ENCODE measurements at regions not wholly inside any gene's neighbourhood (a gene's known extent, or its start where the extent isn't known, plus 50 kb on each side); places are given as distances from the start of the nearest gene placed in this dataset.

GRCh38 chr3:145422556-145422955, 738.4 kb downstream of the PLOD2 start:
- H2AFZ ChIP-seq (ENCODE audit: low read length) = no peak overlapping the region
- no peaks in the 10 kb centered on the region for H3K36me3 ChIP-seq (ENCODE audit: insufficient read depth, low read length)
- no peak overlapping the region for H3K4me2 ChIP-seq (ENCODE audit: insufficient read depth, low read length)
- no peaks in the 10 kb centered on the region for H3K4me1 ChIP-seq (ENCODE audit: insufficient read depth, low read length)
- H3K79me2 ChIP-seq (ENCODE audit: insufficient read depth, low read length) = no peaks in the 10 kb centered on the region
- H3K27me3 ChIP-seq (ENCODE audit: insufficient read depth, low read length) = no peaks in the 10 kb centered on the region
- peaks cover 5% of the 10 kb centered on the region for H3K9me3 ChIP-seq (ENCODE audit: low read depth, low read length)
- H3K27ac ChIP-seq (ENCODE audit: low read depth, low read length) = no peak overlapping the region
- H4K20me1 ChIP-seq (ENCODE audit: insufficient read depth, low read length) = no peaks in the 10 kb centered on the region
- no peak for TF ChIP-seq CTCF (IDR thresholded peaks at IDR 0.05; ENCODE audit: extremely low read depth, low read depth, low read length)
- DNase-seq (ENCODE audit: insufficient read length, low spot score, missing footprints) = peak; percentile 15
- H3K4me3 ChIP-seq (ENCODE audit: insufficient read depth, low read length) = no peak overlapping the region

- Histone ChIP-seq H4K20me1 (ENCODE audit: insufficient read depth, low read length) (no peaks in the 10 kb centered on the region), H3K36me3 (ENCODE audit: insufficient read depth, low read length) (no peaks in the 10 kb centered on the region), H3K4me3 (ENCODE audit: insufficient read depth, low read length) (no peak overlapping the region), H3K4me2 (ENCODE audit: insufficient read depth, low read length) (no peak overlapping the region), H3K4me1 (ENCODE audit: insufficient read depth, low read length) (no peaks in the 10 kb centered on the region), H3K79me2 (ENCODE audit: insufficient read depth, low read length) (no peaks in the 10 kb centered on the region), H2AFZ (ENCODE audit: low read length) (no peak overlapping the region), H3K9me3 (ENCODE audit: low read depth, low read length) (peaks cover 2% of the 10 kb centered on the region), H3K27ac (ENCODE audit: low read depth, low read length) (no peak overlapping the region), H3K27me3 (ENCODE audit: insufficient read depth, low read length) (no peaks in the 10 kb centered on the region)
- no peak for TF ChIP-seq CTCF (IDR thresholded peaks at IDR 0.05; ENCODE audit: extremely low read depth, low read depth, low read length)
- no peak for DNase-seq (ENCODE audit: insufficient read length, low spot score, missing footprints)
Observed at GRCh38 chr3:145427355-145427754, 733.6 kb downstream of the PLOD2 start.

GRCh38 chr3:145429546-145429945, 731.4 kb downstream of the PLOD2 start:
- DNase-seq (ENCODE audit: insufficient read length, low spot score, missing footprints) = no peak
- H3K27ac ChIP-seq (ENCODE audit: low read depth, low read length) = no peak overlapping the region

GRCh38 chr3:145448436-145448835, 712.5 kb downstream of the PLOD2 start:
- Histone ChIP-seq H3K36me3 (ENCODE audit: insufficient read depth, low read length) (no peaks in the 10 kb centered on the region), H3K27me3 (ENCODE audit: insufficient read depth, low read length) (no peaks in the 10 kb centered on the region), H4K20me1 (ENCODE audit: insufficient read depth, low read length) (no peaks in the 10 kb centered on the region), H2AFZ (ENCODE audit: low read length) (no peak overlapping the region), H3K4me3 (ENCODE audit: insufficient read depth, low read length) (no peak overlapping the region), H3K9me3 (ENCODE audit: low read depth, low read length) (no peaks in the 10 kb centered on the region), H3K4me2 (ENCODE audit: insufficient read depth, low read length) (no peak overlapping the region), H3K4me1 (ENCODE audit: insufficient read depth, low read length) (no peaks in the 10 kb centered on the region), H3K27ac (ENCODE audit: low read depth, low read length) (no peak overlapping the region), H3K79me2 (ENCODE audit: insufficient read depth, low read length) (no peaks in the 10 kb centered on the region)
- no peak for DNase-seq (ENCODE audit: insufficient read length, low spot score, missing footprints)
- no peak for TF ChIP-seq CTCF (IDR thresholded peaks at IDR 0.05; ENCODE audit: extremely low read depth, low read depth, low read length)

More at GRCh38 chr3:145429546-145429945, 731.4 kb downstream of the PLOD2 start:
- Histone ChIP-seq H3K4me3 (ENCODE audit: insufficient read depth, low read length) (no peak overlapping the region), H3K4me2 (ENCODE audit: insufficient read depth, low read length) (no peak overlapping the region), H3K9me3 (ENCODE audit: low read depth, low read length) (no peaks in the 10 kb centered on the region), H3K79me2 (ENCODE audit: insufficient read depth, low read length) (no peaks in the 10 kb centered on the region), H3K36me3 (ENCODE audit: insufficient read depth, low read length) (no peaks in the 10 kb centered on the region), H3K27me3 (ENCODE audit: insufficient read depth, low read length) (no peaks in the 10 kb centered on the region), H3K4me1 (ENCODE audit: insufficient read depth, low read length) (no peaks in the 10 kb centered on the region), H4K20me1 (ENCODE audit: insufficient read depth, low read length) (no peaks in the 10 kb centered on the region), H2AFZ (ENCODE audit: low read length) (no peak overlapping the region)
- TF ChIP-seq CTCF (IDR thresholded peaks at IDR 0.05; ENCODE audit: extremely low read depth, low read depth, low read length) = no peak

All from osteoblast (primary cell).